GM18502 (cell line): ENCODE measurements at regions not wholly inside any gene's neighbourhood (a gene's known extent, or its start where the extent isn't known, plus 50 kb on each side); places are given as distances from the start of the nearest gene placed in this dataset.

Experiments
- ATAC-seq: cut with Tn5 transposase; IDR thresholded peaks from one replicate; pipeline ENCODE4 v1.9.1; 2021; ENCODE audit warnings: mild to moderate bottlenecking; ENCODE audit not compliant: unreplicated experiment, poor library complexity

DNA sequence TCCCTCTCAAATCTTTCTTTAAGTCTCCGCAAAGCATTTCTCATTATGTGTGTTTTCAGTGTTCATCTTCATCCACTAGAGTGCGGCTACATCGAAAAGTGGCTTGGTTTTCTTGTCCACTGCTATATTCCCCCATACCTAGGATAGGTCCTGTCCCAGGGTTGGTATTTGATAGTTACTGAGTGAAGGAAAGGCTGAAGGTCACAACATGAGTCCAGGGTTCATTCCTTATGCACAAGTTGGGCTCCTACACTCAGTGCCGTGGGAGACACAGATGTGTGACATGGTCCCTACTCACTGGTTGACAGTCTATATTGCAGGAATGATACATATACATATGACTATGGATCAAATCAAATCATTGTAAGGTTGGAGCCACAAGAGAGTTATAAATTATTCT lies 55.4 kb upstream of the RELL1 start:
- ATAC-seq: no peak

DNA sequence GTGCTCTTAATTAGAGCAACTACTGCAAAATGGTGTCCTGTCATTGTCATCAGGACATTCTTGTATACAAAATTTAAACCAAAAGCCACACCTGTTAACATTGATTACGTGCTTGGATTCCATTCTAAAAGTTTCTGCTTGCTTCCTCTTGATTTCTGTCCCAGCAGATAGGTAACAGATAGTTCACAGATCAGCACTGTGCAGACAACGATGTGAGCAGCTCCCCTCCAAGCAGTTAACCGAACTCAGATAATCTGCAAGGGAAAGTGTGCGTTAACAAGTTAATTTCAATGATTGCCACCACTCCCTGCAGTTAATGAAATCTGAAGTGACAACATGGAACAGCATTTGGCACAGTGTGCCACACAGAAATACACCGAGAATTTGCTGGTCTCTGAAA lies 54.4 kb upstream of the RELL1 start:
- no peak for ATAC-seq

DNA sequence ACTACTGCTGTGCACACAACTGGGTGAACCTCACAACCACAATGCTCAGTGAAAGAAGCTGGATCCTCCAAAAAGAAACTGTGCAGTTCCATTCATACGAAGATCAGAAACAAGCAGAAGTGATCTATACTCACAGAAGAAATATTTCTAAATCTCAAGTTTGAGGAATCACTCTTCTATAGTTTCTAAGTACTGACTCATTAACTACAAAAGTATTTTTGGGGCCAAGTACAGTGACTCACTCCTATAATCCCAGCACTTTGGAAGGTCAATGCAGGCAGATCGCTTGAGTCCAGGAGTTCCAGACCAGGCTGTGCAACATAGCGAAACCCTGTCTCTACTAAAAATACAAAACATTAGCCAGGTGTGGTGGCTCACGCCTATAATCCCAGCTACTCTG lies 51.3 kb upstream of the RELL1 start:
- ATAC-seq: no peak
